ENCODE measurements at regions not wholly inside any gene's neighbourhood (a gene's known extent, or its start where the extent isn't known, plus 50 kb on each side); places are given as distances from the start of the nearest gene placed in this dataset.
A peak's percentile ranks its signal among the peaks of the same experiment; 100 is the strongest.
"Not testable (repeated sequence)": the region's sequence is repeated elsewhere in the genome, so short reads cannot be mapped to it uniquely, and the experiment has no call there.

DNA sequence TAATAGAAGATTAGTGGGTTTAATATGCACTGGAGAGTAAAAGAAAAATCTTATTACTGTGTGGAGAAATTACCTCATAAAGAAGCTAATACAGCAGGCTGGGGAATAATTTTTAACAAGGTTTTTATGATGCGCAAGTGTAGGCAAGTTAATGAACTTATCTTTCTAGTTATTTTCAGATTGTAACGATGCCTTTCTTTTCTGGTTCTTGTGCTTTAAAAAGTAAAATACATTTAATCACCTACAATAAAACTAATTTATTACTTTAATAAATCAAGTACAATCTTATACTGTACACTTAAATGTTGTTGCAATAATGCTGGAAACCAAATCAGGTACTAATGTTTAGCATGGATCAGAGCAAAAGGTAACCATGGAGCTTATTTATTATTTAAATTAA lies 266.6 kb downstream of the ZIC1 start:
- no peak for DNase-seq

DNA sequence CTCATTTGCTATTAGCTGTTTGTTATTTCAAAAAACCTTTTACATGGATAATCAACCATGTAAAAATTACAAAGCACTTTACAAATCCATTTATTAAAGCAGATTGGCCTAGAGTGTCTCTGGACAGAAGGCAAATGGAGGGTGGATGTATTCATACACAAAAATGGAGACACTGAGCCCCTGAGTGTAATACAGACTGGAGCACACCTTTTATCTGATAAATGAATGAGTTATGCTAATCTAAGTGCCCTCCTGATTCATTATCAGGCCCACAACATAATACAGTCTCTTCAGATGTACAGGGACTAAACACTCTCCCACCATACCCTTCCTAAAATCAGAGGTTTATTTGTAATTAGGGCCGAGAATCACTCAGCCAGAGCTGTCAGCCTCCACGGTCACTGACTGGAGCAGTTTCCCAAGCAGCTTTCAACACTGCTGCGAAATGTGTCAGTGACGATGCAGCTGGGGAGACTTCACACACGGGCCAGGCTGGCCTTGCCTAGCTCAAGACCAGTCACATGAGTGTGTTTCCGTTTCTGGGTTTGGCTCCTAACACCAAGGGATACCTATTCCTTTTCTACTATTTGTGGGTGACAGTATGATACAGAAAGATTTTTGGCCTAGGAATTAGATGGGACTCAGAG lies 271.8 kb downstream of the ZIC1 start:
- DNase-seq: no peak

DNA sequence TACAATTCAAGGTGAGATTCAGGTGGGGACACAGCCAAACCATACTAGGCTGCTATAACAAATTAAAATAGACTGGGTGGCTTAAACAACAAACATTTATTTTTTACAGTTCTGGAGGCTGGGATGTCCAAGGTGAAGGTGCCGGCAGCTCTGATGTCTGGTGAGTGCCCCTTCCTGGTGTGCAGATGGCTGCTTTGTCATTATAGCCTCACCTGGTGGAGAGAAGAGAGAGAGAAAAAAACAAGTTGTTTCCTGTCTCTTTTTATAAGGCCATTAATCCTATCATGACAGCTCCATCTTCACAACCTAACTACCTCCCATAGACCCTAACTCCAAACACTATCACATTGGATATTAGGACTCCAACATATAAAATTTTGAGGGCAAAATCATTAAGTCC lies 279.7 kb downstream of the ZIC1 start:
- DNase-seq: no peak

DNA sequence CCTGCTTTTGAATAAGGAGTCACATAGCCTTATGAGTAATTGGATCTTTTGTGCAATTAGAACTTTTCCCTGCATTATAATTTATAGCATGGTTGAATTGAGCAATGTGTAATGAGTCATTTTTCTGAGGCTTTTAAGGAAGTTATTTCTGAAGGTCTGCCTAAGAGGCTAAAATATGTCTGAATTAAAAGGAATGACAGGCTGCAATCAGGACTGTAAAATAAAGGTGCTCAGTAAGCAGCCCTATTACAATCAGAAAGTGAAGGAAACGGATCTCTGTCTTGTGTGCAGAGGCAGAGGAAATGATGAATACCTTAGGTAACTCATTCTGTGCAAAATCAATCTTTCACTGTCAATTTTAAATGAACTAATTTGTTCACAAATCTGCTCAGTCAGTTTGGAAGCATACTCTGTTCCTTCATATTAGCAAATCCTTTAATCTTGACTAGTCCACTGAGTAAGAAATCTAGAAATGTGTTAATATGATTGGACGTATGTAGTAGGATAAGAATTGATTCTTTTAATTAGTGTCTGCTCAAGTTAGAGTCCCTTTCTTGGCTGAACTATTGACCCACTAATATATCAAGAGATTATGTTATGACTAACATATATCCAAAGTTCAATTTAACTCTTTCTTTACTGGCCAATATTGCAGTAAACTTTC lies 290.1 kb downstream of the ZIC1 start:
- peak; percentile 84 for DNase-seq

DNA sequence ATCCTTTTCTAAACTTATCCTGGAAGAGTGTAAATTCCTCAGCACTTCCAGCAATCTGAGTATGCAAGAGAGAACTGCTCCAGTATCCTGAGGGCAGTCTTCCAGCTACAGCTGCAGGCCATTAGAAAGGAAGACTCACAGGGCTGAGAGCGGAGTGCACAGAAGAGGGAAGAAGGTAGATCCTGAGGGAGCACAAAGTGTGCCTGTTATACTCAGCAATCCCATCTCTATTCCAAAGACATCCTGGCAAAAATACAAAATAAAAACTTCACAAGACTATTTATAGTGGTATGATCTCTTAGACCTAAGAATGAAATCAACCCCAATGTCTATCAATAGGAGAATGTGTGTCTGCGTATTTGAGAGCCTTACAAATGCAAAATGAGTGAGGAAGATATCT lies 292.0 kb downstream of the ZIC1 start:
- DNase-seq: no peak

DNA sequence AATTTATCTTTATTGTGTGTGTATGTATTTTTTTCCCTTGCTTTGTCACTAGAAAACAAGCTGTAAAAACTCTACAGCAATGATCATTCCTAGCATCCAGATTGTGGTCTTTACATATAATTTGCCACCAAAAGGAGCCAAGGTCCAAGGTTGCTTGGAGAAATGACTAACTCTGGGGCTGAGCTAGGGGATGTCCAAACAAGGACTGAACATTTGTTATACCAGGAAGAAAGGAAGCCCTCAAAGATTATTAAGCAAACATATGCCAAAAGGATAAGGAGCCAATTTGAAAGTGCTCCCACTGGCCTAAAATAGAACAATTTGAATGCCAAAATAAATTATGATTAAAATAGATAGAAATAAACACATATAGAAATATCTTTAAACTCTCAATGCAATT lies 293.3 kb downstream of the ZIC1 start:
- no peak for DNase-seq

DNA sequence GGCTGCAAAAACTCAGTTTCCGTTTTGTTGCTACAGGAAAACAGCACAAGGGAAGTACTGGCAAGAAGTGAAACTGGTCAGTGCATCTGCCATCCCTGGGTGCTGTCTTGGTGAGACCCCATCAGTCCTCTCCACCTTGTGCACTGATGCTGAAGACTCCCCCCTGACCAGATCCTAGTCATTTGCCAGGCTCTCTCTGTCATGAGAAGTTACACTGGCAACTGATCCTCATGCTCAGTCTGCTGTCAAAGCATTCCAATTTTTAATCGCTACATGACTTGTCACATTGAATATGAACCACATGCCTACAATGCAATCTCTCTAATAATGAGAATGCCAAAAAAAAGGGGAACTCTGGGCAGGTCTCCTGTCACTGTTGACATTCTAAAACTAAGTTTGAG lies 296.5 kb downstream of the ZIC1 start:
- peak; percentile 38 for DNase-seq

DNA sequence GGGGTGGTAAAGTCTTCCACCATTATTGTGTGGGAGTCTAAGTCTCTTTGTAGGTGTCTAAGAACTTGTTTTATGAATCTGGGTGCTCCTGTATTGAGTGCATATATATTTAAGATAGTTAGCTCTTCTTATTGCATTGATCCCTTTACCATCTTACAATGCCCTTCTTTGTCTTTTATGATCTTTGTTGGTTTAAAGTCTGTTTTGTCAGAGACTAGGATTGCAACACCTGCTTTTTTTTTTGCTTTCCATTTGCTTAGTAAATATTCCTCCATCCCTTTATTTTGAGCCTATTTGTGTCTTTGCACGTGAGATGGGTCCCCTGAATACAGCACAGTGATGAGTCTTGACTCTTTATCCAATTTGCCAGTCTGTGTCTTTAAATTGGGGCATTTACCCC lies 301.6 kb downstream of the ZIC1 start:
- not testable (repeated sequence) for DNase-seq

DNA sequence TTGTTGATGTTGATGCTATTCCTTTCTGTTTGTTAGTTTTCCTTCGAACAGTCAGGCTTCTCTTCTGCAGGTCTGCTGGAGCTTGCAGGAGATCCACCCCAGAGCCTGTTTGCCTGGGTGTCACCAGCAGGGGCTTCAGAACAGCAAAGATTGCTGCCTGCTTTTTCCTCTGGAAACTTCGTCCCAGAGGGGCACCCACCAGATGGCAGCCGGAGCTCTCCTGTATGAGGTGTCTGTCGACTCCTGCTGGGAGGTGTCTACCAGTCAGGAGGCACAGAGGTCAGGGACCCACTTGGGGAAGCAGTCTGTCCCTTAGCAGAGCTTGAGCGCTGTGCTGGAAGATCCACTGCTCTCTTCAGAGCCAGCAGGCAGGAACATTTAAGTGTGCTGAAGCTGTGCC lies 303.2 kb downstream of the ZIC1 start:
- DNase-seq: no peak

DNA sequence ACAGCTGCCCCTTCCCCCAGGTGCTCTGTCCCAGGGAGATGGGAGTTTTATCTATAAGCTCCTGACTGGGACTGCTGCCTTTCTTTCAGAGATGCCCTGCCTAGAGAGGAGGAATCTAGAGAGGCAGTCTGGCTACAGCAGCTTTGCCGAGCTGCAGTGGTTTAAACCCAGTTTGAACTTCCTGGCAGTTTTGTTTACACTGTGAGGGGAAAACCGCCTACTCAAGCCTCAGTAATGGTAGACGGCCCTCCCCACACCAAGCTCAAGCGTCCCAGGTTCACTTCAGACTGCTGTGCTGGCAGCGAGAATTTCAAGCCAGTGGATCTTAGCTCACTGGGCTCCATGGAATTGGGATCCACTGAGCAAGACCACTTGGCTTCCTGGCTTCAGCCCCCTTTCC lies 303.6 kb downstream of the ZIC1 start:
- not testable (repeated sequence) for DNase-seq

DNA sequence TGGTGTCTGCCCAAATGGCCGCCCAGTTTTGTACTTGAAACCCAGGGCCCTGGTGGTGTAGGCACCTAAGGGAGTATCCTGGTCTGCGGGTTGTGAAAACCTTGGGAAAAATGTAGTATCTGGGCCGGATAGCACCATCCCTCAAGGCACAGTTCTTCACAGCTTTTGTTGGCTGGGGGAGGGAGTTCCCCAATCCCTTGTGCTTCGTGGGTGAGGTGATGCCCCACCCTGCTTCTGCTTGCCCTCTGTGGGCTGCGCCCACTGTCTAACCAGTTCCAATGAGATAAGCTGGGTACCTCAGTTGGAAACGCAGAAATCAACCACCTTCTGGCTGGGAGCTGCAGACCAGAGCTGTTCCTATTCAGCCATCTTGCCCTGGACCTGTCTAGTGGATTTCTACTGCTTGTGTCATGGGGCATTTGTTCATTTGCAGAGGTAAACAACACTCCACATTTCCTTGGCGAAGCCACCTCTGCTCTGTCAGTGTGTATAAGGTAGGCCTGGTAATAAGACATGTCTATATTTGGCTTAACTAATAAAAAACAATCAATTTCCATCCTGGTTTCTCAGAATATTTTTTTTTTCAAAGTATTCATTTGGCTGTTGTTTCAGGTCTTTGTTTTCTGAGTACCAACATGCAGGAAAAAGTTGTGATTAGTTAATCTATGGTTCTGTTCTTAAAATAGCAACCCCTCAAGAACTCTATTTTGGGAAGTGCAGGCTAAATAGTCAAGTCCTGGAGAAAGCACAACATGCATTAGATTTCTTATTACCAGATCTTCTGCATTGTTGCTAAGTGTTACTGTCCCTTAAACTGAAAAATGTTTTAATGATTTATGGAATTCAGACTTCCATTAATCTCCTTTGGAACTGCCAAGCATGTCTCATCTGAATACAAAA lies 304.3 kb downstream of the ZIC1 start:
- no peak for DNase-seq

DNA sequence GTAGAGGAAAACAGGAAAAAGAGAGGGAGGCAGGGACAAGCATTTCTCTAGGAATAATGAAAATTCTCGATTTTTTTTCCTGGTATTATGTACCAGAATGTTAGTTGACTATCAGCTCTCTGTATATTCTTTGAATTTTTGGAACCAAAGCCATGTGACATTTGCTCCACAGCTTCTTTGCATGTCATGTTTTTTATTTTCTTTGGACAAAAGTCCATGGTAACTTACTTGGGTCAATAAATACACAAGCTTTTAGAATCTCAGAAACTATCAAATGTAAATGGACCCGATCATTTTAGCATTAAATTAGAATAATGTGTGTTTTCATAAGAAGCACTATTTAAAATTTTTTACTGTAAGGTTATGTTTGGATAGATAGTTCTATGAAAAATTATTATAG lies 320.5 kb downstream of the ZIC1 start:
- no peak for DNase-seq

DNA sequence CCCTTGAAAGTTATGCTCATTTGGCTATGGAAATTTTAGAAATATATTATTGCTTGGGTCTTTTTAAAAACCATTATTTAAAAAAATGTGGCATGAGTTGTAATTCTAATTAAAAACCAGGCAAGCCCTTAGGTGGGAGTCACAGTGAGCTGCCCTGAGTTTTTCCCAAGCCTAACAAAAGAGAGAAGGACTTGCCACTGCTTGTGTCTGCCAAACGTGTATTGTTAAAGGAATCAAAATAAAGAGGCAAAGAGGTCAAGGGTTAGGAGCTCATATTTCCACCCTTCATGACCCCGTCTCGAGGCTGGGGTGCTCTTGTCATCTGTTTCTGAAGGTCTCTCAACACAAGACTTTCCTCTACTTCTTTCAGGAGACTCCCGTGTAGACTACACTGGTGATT lies 321.1 kb downstream of the ZIC1 start:
- DNase-seq: no peak

DNA sequence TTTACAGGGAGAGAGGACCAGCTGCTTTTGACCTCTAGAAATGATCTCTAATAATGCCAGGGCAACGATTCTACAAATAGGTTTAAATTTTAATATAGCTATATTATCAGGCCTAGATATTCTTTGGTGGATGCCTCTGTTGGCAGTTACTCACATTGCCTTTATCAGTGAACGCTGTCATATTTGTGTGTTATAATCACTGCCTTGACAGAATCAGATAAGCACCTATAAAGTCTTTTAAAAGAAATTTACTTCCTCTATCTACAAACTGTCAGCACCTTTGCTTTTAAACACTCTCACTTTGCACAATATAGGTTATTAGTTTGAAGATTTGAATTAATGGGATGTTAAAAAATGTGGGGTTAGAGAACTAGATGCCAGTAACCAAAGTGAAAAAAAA lies 324.1 kb downstream of the ZIC1 start:
- no peak for DNase-seq

DNA sequence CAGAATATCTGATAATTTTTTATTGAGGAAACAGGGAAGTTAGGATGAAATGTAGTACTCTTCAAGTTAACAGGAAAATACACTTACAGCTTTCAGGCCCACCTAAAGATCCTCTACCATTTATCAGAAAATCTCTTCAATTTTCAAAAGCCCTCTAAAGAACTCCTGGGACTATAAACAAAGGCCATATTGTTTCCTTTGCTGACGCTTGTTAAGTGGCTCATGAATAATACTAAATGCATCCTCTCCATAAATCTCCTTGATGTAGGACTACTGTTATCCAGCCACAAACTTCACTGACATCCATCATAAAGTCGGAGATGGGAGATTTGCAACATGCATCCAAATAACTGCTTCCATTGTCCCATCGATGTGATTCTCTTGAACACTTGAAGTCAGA lies 326.5 kb downstream of the ZIC1 start:
- DNase-seq: no peak

DNA sequence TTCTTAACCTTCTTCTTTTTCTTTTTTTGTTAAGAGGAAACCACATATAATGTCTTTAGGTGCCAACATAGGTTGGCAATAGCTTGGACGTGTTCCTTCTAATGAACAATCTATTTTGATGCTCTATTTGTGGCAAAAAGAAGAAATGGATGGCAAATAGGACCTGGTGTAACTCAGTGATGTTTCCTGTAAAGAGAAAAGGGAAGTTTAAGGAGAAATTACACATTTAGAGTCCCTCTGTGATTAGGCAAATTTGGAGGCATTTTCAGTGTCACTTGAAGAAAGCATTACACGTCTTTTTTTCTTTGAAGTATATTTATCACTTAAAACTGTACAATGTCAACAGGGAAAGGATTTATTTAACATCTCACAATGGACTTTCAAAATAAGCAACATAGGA lies 327.1 kb downstream of the ZIC1 start:
- DNase-seq: peak; percentile 37

DNA sequence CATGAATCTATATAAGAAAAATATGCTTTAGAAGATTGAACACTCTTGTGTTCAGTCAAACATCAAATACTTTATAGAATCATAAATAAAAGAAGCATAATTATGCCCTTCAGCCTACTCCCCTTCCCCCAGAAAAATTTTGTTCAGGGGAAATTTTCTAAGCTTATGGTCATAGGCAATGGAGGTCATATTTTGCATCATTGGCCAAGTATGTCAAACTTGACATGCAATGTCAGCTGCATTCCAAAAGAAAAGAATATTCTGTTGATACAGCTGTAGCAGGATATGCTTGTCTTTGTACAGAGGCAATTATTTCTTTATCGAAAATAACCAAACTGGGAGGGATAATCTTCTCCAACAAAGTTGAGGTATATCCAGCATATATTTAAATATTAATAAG lies 328.2 kb downstream of the ZIC1 start:
- DNase-seq: no peak

DNA sequence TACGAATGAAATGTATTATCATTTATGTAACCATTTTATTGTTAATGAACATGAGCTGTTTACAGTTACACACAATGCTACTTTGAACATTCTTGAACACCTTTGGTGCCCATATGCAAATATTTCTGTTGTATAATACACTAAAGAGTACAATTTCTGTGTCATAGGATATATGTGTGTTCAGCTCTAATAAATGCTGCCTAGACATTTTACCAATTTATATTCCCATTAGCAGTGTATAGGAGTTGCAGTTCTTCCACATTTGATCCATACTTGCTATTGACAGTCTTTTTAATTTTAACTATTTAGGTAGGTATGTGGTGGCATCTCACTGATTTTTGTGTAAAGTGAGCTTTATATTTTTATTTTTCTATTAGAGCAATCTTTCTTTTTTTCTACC lies 331.8 kb downstream of the ZIC1 start:
- no peak for DNase-seq

DNA sequence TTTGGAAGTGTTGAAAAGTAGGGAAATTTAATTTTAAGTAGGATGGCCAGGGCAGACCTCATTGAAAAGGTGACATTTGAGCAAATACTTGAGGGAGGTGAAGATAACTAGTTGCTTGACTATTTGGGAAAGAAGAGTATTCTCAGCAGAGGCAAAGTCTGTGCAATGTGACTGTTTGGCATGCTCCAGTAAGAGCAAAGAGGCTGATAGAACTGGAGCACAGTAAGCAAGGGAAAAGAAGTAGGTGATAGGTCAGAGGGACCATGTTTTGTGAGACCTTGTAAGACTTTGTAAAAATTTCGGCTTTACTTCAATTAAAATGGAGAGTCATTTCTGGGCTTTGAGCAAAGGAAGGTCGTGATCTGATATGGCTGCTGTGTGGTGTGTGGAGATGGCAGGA lies 335.8 kb downstream of the ZIC1 start:
- no peak for DNase-seq

DNA sequence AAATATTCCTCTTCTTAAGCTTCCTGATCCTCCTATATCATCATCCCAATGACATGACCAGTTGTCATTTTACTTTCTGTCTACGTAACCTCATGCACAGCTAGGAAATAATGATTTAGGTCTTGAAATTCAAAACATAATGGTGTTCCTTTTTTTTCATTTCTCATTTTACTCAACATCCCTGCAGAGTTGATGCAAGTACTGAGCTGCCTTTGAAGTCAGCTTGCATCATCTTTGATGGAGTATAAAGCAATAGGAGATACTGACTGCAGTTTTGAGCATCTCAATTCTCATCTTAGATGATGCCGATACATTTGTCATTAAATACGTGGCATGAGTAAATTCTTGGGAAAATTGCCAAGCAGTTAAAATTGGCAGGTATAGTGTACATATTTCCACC lies 346.1 kb downstream of the ZIC1 start:
- DNase-seq: peak; percentile 12

DNA sequence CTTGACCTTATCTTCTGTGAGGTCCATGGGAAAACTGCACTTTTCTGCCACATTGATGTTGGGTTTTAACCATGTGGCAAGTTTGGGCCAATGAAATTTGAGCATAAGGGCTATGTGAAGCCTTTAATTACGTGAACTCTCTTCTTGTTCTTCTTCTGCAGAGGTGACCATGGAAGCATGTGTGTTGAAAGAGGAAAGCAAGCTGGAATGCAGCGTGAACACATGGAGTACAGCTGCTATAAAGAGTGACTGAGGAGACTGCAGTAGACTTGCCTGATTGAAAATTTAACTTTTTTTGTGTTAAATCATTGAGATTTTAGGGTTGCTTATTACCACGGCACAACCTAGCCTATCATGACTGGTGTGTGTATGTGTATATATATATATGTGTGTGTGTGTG lies 347.3 kb downstream of the ZIC1 start:
- DNase-seq: no peak

DNA sequence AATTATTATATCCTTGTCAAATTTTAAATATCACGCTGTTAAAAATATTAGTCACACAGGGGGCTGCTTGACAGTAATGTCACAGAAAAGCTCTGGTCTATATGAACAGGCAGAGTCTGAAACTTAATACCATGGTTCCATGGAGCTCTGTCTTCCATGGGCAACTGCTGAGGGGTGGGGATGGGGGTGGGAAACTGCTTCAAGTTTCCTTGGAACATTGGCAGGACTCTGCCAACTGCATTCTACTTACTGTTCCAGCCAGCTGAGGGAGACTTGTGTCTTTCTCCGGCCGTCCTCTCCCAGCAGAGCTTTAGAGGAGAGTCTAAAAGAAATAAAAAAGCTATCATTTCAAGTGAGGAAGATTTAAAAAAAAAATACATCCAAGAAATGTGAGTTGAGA lies 348.7 kb downstream of the ZIC1 start:
- no peak for DNase-seq

DNA sequence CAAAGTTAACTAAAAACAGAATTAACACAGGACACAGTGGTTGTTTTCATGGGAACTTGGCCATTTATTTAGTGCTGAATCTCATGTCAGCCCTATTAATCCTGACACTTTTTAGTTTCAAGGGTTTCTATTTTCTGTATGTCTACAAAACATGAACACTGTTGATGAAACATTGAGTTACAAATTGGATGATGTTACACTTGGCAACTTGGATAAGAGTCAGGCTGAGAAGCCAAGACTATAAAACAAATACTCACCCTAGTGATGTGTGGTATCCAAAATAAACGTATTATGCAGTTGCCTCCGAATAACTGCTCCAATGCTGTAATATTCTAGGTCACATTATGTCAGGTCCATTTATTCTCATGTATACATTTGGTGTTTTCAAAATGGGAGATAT lies 349.6 kb downstream of the ZIC1 start:
- DNase-seq: no peak

DNA sequence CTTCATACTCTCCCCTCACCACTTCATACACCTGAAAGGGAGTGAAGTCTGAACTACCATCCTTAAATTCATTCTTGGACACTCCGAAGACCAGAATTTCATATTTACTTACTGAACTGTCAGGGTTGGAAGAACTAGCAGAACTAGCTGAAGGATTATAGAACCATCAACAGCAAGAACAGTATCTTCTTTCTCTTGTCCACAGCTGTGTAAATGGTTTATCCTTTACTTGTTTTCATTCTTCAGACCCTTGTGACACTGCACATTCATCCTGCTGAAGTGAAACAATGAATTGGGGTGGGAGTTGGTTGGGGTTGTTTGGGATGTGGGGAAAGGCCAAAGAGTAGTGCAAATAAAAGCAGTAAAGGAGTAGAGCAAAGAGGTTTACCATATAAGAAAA lies 350.9 kb downstream of the ZIC1 start:
- no peak for DNase-seq

Measured in inflammatory macrophage treated with lipopolysaccharide for 4 hours (primary cell).